ENCODE measurements at regions not wholly inside any gene's neighbourhood (a gene's known extent, or its start where the extent isn't known, plus 50 kb on each side); places are given as distances from the start of the nearest gene placed in this dataset.

DNA sequence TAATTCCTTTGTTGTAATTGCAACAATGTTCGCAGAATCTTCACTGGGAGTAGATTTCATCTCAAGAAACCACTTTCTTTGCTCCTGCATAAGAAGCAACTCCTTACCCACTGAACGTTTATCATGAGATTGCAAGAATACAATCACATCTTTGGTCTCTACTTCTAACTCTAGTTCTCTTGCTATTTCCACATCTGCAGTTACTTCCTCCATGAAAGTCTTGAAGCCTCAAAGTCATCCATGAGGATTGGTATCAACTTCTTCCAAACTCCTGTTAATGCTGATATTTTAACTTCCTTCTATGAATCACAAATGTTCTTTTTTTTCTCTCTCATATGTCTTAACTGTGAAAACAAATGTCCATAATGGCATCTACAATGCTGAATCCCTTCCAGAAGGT is 118.6 kb upstream of the RAB4A start:
- Histone ChIP-seq H2AFZ (no peak overlapping the region), H3K27ac (no peak overlapping the region), H3K9ac (no peak overlapping the region), H3K27me3 (ENCODE audit: control insufficient read depth, insufficient read depth, low read length) (no peaks in the 10 kb centered on the region), H3K4me2 (ENCODE audit: low read length) (no peak overlapping the region), H3K4me3 (ENCODE audit: low read depth, low read length) (no peak overlapping the region), H3K36me3 (ENCODE audit: control insufficient read depth, insufficient read depth, low read length) (no peaks in the 10 kb centered on the region), H3K4me1 (peaks cover 2% of the 10 kb centered on the region), H3K79me2 (no peaks in the 10 kb centered on the region), H3K9me3 (ENCODE audit: control insufficient read depth, low read length) (no peaks in the 10 kb centered on the region)
- TF ChIP-seq, protein P1, sequence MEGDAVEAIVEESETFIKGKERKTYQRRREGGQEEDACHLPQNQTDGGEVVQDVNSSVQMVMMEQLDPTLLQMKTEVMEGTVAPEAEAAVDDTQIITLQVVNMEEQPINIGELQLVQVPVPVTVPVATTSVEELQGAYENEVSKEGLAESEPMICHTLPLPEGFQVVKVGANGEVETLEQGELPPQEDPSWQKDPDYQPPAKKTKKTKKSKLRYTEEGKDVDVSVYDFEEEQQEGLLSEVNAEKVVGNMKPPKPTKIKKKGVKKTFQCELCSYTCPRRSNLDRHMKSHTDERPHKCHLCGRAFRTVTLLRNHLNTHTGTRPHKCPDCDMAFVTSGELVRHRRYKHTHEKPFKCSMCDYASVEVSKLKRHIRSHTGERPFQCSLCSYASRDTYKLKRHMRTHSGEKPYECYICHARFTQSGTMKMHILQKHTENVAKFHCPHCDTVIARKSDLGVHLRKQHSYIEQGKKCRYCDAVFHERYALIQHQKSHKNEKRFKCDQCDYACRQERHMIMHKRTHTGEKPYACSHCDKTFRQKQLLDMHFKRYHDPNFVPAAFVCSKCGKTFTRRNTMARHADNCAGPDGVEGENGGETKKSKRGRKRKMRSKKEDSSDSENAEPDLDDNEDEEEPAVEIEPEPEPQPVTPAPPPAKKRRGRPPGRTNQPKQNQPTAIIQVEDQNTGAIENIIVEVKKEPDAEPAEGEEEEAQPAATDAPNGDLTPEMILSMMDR (IDR thresholded peaks at IDR 0.05) = no peak

DNA sequence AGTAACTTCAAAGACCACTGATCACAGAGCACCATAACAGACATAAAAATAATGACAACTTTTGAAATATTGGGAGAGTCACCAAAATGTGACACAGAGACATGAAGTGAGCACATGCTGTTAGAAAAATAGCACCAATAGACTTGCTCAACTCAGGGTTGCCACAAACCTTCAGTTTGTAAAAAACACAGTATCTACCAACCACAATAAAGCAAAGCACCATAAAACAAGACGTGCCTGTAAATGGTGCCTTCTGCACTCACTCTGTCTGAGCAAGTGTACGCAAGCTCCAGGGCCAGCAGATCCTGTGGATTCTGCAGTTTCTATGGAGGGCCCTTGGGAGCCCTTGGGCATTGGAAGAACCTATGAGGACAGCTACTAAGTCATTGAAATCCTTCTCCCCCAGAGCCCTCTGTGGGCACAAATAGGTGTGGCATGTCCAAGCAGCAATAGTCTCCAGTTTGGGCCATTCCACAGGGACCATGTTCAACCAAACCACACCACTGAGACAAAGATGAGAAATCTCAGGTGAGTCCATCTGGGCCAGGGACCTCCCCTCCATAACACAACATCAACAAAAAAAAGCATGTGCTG is 116.9 kb upstream of the RAB4A start:
- Histone ChIP-seq H3K27me3 (ENCODE audit: control insufficient read depth, insufficient read depth, low read length) (no peaks in the 10 kb centered on the region), H3K9me3 (ENCODE audit: control insufficient read depth, low read length) (no peaks in the 10 kb centered on the region), H3K4me3 (ENCODE audit: low read depth, low read length) (no peak overlapping the region), H3K36me3 (ENCODE audit: control insufficient read depth, insufficient read depth, low read length) (no peaks in the 10 kb centered on the region), H3K79me2 (no peaks in the 10 kb centered on the region), H2AFZ (no peak overlapping the region), H3K4me1 (no peaks in the 10 kb centered on the region), H3K27ac (no peak overlapping the region), H3K9ac (no peak overlapping the region), H3K4me2 (ENCODE audit: low read length) (no peak overlapping the region)
- TF ChIP-seq, protein P1 (IDR thresholded peaks at IDR 0.05) = no peak

DNA sequence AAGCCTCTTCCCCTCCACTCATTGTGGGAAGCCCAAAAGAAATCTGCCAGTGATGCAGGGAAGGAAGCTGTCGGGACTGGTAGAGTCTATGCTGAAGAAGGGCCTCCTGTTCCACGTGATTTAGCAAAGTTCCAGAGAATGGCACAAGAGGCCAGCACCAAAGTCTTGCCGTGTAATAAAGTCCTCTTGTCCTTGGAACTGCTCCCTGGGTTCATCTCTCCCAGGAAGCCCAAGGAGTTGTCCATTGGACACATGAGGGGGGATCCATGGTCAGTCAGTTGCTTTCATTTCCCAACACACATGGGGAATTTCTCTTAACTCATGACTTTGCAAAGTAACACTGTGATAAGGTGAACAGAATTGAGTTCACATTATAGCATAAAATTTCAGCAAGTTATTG is 116.1 kb upstream of the RAB4A start:
- Histone ChIP-seq H3K27me3 (ENCODE audit: control insufficient read depth, insufficient read depth, low read length) (no peaks in the 10 kb centered on the region), H3K9ac (no peak overlapping the region), H3K27ac (no peak overlapping the region), H2AFZ (no peak overlapping the region), H3K4me2 (ENCODE audit: low read length) (no peak overlapping the region), H3K4me3 (ENCODE audit: low read depth, low read length) (no peak overlapping the region), H3K9me3 (ENCODE audit: control insufficient read depth, low read length) (no peaks in the 10 kb centered on the region), H3K79me2 (no peaks in the 10 kb centered on the region), H3K4me1 (no peaks in the 10 kb centered on the region), H3K36me3 (ENCODE audit: control insufficient read depth, insufficient read depth, low read length) (no peaks in the 10 kb centered on the region)
- TF ChIP-seq, protein P1 (IDR thresholded peaks at IDR 0.05) = no peak

DNA sequence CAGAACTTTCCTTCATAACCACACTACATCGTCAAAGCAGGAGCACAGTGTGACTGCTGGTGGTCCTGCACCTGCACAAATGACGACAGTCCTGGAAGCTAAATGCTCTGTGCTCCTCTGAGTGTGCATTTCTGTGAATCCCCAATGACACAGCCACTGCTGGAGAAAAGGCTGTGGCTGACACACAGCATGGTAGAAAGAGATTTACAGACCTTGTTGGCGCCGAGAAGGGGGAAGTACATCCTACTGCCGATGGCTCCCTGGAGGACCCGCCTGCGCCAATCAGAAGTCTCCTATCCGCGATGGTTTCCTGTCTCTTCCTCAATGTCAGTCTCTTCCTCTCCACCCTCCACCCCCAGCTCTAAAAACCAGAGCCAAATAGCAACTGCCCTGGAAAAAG is 115.4 kb upstream of the RAB4A start:
- Histone ChIP-seq H3K27me3 (ENCODE audit: control insufficient read depth, insufficient read depth, low read length) (no peaks in the 10 kb centered on the region), H2AFZ (no peak overlapping the region), H3K9me3 (ENCODE audit: control insufficient read depth, low read length) (no peaks in the 10 kb centered on the region), H3K4me3 (ENCODE audit: low read depth, low read length) (no peak overlapping the region), H3K79me2 (no peaks in the 10 kb centered on the region), H3K4me1 (no peaks in the 10 kb centered on the region), H3K27ac (no peak overlapping the region), H3K36me3 (ENCODE audit: control insufficient read depth, insufficient read depth, low read length) (no peaks in the 10 kb centered on the region), H3K9ac (no peak overlapping the region), H3K4me2 (ENCODE audit: low read length) (no peak overlapping the region)
- TF ChIP-seq, protein P1 (IDR thresholded peaks at IDR 0.05) = no peak

DNA sequence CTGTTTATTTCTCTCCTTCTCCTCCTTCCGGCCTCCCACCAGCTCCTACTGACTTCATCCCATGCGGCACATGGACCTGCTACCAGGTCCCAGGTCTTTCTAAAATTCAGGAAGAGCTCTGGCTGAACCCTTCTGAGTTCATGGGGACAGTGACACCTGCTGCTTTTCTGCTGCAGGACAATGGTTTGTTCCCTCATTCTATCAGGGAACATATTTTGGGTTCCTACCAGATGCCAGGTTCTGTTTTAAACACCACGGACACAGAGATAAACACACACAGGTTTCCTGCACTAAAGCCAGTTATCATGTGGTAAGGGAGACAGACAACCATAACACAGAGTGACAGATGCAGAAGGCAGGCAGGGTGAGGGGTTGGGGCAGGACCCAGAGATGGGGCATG is 114.0 kb upstream of the RAB4A start:
- H3K27ac ChIP-seq = no peak overlapping the region

More for the DNA sequence above, 114.0 kb upstream of the RAB4A start:
- Histone ChIP-seq H2AFZ (no peak overlapping the region), H3K36me3 (ENCODE audit: control insufficient read depth, insufficient read depth, low read length) (no peaks in the 10 kb centered on the region), H3K27me3 (ENCODE audit: control insufficient read depth, insufficient read depth, low read length) (no peaks in the 10 kb centered on the region), H3K4me3 (ENCODE audit: low read depth, low read length) (no peak overlapping the region), H3K79me2 (no peaks in the 10 kb centered on the region), H3K4me1 (no peaks in the 10 kb centered on the region), H3K4me2 (ENCODE audit: low read length) (no peak overlapping the region), H3K9ac (no peak overlapping the region), H3K9me3 (ENCODE audit: control insufficient read depth, low read length) (no peaks in the 10 kb centered on the region)
- TF ChIP-seq, protein P1 (IDR thresholded peaks at IDR 0.05) = peak; percentile 15

Measured in parathyroid adenoma (tissue), 2 donors.